ENCODE measurements at regions not wholly inside any gene's neighbourhood (a gene's known extent, or its start where the extent isn't known, plus 50 kb on each side); places are given as distances from the start of the nearest gene placed in this dataset. TPM values are rescaled to one million over a fixed set of nuclear protein-coding genes. Genes with fewer than 3 reads are reported as not detected.

Small RNAs in the stretch of these regions (small RNA-seq; reads per million reads assigned to genes)
- gene AC073530.2: not detected

All from K562 (cell line).